Fibroblast of skin of back (primary cell): ENCODE measurements at regions not wholly inside any gene's neighbourhood (a gene's known extent, or its start where the extent isn't known, plus 50 kb on each side); places are given as distances from the start of the nearest gene placed in this dataset.
"Not testable (repeated sequence)": the region's sequence is repeated elsewhere in the genome, so short reads cannot be mapped to it uniquely, and the experiment has no call there.

Experiments used
- DNase-seq: peaks from one replicate; pipeline ENCODE4 v3.0.0-alpha.2; 2013

GRCh38 chr3:152100491-152101132 lies 168.1 kb upstream of the MBNL1 start:
- no peak for DNase-seq

- DNase-seq, result no peak
Measured at GRCh38 chr3:152102410-152102809, 166.3 kb upstream of the MBNL1 start.

DNA sequence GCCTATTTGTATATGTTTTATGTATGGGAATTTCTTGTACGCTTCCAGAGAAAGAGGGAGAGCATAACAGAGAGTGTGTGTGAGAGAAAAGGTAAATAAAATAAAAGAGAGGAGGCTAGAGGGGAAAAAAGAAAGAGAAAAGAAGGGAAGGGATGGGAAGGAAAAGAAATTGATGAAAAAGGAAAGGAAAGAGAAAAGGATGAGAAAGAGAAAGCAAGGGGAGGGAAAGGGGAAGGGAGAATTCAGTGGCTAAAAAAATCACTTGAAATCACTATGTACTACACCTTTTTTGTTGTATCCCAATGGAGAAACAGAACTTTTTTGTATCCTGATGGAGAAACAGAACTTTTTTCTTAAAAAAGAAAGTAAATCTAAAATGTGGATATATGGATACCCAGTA lies 165.5 kb upstream of the MBNL1 start:
- DNase-seq, result no peak

DNA sequence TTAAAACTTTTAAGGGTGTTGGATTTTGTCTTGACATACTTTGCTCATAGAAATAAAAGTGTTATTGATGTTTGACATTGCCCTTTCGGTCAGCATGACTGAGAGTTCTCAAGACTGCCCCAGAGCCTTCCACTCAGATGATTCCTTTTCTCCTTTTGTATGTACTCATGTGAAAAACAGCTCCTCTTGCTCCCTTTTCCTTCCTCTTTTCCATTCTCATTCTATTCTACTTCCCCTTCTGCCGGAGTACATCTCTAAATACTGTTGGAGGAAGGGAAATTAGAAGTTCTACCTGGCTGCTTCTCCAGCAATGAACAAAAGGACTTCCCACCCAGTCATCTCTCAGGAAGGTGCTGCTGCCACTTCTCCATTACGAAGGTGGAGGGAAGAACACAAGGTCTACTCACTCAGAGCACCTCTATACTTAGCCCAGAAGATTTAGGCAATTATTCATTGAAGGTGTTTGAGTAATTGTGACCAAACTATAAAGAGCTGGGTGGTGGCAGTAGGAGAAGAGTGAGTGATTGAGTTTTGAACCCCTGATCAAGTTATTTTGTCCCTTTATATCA lies 163.8 kb upstream of the MBNL1 start:
- no peak for DNase-seq

DNA sequence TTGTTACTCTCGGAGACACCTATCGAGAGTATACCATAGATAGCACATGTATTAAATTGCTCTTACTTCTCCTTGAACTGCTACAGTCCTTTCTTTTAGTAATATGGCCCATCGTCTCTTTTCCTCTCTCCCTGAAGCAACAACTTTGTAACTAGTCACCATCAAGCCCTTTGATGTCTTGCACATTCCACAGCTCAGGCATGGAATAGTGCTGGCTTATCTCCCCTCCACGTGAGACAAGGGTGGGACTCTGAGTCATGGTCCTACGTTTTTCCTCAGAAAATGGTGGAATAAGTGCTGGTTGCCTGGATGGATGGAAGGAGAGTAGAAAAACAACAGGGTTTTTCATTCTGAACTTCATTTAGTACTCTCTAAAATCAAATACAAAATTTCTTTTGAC lies 163.3 kb upstream of the MBNL1 start:
- no peak for DNase-seq

GRCh38 chr3:152109038-152109437 lies 159.7 kb upstream of the MBNL1 start:
- no peak for DNase-seq

DNA sequence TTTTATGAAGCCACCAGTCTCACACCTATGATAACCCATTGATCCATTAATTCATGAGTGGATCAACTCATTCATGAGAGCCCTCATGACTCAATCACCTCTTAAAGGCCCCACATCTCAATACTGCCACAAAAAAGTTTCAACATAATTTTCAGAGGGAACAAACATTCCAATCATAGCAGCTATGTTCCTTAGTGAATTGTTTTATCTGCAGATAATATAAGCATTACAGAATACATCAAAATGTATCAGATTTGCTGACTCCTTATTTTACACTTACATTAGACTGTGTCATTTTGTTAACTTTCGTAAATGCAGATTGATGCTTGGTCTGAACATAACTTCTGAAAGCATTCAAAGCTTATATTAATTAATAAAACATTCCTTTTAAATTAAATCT lies 155.3 kb upstream of the MBNL1 start:
- peak; percentile 62 for DNase-seq

- no peak for DNase-seq
Measured at GRCh38 chr3:152113992-152114651, 154.6 kb upstream of the MBNL1 start.

DNA sequence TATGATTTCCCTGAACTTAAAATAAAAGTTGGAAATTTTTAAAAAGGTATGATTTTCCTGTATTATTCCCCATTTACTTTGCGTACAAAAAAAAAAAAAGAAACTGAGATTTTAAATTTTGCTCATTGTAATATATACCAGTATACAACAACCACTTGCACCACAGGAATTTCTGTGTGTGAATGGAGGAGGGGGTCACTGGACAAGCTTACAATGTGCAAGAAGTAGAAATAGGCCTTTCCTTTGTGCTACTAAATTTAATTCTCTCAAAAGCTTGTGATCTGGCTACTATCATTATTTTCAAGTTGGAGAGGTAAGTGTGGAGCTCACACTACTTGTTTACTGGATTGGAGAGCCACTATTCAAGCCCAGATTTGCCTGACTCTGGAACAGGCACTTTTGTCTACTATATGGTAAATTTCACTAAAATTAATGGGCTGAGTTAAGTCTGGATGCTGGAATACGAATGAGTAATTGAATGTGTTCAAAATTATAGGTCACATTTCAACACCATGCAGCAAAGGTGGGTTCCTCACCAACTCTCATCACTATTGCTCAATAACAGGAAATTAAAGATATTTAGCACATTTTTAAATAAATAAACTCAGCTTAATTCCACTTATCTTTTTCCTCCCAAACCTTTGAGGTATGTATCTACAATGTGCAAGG lies 148.0 kb upstream of the MBNL1 start:
- peak; percentile 43 for DNase-seq

DNA sequence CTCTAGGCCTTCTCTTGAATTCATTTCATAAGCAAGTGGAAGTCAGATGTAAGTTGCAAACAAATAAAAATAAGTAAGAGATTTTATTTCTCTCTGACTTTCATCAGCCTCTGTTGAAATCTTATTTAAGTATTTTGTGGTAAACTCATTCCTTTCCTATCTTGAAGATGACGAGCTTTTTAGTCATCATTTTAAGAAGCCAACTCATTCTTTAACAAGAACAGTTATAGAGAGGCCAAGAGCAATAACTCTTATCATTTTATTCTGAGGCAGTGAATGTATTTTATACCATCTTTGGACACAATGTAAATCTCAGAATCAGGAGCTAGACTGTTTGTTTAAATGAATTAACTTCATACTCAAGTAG lies 147.5 kb upstream of the MBNL1 start:
- peak; percentile 92 for DNase-seq

DNA sequence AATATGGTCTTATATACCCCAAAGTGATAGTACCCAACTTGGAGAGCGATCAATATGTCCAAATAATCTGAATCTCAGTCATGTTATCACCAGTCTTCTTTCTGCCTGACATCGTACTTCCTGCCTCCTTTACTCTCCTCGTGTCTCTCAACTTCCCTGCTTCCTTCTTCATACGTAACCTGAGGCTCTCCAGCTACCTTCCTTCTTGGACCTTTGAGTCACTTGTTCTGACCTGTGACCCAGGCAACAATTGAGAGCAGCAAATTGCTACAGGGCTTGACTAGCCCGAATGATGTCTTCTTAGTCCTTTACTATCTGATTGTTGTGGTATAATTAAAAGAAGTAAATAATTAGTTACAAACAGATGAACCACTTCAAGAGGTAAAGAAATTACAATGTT lies 145.9 kb upstream of the MBNL1 start:
- DNase-seq, result no peak

DNA sequence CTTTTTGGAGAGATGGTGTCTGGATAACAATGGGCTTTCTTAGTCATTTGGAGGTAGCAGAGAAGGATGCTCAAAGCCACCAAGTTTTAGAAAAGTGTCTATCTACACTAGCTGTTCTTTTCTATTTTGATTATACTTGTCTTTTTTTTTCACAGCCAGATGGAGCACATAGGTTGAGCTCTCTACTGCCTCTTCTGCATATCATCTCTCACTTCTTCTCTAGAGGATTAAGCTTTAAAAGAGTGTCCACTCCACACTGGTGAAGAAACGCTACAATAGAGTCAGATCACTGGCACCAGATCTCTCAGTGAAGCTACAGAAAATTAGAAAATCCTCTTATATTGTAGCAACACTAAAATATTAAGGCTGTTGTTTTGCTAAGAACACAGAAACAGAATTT lies 145.3 kb upstream of the MBNL1 start:
- no peak for DNase-seq

GRCh38 chr3:152126260-152126659 lies 142.5 kb upstream of the MBNL1 start:
- peak; percentile 68 for DNase-seq

DNA sequence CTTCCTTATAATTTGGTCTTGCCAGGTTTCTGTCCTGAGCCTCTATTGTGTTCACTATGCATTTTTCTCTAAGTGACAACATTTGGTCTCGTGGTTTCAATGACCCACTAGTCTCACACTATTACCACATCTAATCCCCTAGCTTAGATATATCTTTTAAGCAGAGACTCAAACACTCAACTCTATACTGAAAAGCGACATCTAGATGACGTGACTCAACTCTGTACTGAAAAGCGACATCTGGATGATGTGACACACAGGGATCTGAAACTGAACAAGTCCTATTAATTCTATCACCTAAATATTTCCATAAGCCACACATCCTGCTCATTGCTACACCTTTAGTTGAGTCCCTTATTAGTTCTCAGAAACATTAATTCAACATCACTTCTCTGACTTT lies 141.7 kb upstream of the MBNL1 start:
- peak; percentile 27 for DNase-seq

- peak; percentile 58 for DNase-seq
Measured at GRCh38 chr3:152128356-152128755, 140.4 kb upstream of the MBNL1 start.

- no peak for DNase-seq
Measured at GRCh38 chr3:152139651-152140050, 129.1 kb upstream of the MBNL1 start.

DNA sequence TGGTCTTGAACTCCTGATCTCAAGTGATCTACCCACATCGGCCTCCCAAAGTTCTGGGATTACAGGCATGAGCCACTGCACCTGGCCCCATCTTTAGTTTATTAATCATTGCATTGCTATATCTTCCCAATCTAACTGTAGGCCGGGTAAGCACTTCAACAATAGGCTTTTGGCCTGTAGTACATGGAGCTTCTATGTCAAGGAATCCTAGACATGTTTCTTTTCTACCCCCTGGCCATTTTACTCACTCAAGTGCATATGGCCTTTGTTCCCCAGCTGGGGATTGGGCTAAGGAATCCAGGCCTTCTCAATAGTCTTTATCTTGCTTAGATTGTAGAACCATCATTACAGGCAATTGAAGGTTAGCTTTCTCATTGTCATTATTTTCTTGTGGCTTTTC lies 122.3 kb upstream of the MBNL1 start:
- no peak for DNase-seq

- DNase-seq, result no peak
Measured at GRCh38 chr3:152147748-152148147, 121.0 kb upstream of the MBNL1 start.

- no peak for DNase-seq
Measured at GRCh38 chr3:152148579-152148978, 120.2 kb upstream of the MBNL1 start.

DNA sequence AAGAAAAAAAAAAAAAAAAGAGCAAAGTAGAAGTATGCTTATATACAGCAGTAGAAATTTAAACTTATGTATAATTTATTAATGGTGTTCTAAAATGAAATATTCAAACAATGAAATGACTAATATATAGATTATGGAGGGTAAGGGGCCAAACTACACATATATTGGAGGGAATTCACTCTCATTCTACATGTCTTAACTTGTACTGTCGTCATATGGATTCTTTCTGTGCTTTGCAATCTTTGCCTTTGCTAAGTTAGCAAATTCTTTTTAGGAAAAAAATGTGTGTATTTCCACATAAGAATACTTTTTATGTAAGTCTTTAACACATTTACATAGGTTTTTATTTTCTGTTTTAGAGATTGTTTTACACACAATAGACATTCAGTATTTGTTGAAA lies 118.9 kb upstream of the MBNL1 start:
- peak; percentile 70 for DNase-seq

DNA sequence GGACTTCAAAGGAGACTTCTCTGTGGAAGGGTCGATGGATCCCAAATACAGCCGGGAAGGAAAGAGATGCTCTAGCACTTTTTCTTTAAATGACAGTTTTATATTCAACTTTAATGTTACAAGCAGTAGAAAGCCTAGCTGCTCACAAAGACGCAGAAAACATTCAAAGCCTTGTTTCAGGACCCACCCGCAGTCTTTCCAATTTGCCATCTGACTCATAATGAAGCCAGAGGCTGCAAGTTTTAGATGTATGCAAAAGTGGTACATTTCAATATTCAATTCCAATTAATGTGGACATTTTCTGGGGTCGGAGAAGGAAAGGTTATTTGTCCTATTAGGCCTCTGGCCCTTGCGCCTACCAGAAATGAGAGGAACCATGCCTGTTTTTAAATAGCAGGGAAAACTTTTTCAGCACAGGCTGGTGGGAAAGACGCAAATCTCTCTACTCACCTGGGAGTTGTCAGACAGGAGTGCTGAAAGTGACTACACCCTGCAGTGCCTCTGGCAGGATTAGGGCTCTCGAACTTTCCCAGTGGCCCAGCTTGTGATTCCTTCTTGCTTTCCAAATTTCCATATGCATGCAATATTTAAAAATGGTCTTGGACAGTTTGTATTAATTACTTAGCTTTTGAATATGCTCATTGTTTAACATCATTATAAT lies 117.4 kb upstream of the MBNL1 start:
- DNase-seq, result no peak

GRCh38 chr3:152151877-152152765 lies 116.6 kb upstream of the MBNL1 start:
- not testable (repeated sequence) for DNase-seq
